Astrocyte (in vitro differentiated cells and primary cell): ENCODE measurements at regions not wholly inside any gene's neighbourhood (a gene's known extent, or its start where the extent isn't known, plus 50 kb on each side); places are given as distances from the start of the nearest gene placed in this dataset.

Experiments
- EZH2 ChIP-seq: IDR thresholded peaks from 2 replicates; pipeline ENCODE4 v1.6.1; 2012; ENCODE audit warnings: mild to moderate bottlenecking, low read length, inconsistent platforms; ENCODE audit not compliant: insufficient read depth
- TF ChIP-seq, protein P1 (sequence below): IDR thresholded peaks from 2 replicates; pipeline ENCODE4 v1.5.1; 2011; ENCODE audit warnings: low read depth, mild to moderate bottlenecking, inconsistent platforms, low read length, moderate library complexity; ENCODE audit not compliant: insufficient read depth

DNA sequence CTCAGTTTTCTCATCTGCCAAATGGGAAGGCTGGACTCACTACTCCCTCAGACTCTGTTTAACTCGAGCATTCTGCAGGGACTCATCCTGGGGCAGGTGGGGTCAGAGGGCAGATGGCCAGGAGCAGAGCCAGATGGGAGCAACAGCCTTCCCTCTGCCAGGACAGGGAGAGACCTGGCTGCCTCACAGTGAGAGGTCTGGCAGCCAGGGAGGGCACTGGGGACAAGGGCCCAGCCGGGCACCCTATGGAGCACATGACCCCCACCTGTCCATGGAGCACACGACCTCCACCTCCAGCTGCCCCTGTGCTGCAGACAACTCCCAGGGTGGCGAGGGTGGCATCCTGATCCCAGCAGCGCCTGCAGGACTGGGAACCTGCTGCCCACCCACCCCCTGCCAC lies 67.4 kb downstream of the IGLL1 start:
- TF ChIP-seq, protein P1, sequence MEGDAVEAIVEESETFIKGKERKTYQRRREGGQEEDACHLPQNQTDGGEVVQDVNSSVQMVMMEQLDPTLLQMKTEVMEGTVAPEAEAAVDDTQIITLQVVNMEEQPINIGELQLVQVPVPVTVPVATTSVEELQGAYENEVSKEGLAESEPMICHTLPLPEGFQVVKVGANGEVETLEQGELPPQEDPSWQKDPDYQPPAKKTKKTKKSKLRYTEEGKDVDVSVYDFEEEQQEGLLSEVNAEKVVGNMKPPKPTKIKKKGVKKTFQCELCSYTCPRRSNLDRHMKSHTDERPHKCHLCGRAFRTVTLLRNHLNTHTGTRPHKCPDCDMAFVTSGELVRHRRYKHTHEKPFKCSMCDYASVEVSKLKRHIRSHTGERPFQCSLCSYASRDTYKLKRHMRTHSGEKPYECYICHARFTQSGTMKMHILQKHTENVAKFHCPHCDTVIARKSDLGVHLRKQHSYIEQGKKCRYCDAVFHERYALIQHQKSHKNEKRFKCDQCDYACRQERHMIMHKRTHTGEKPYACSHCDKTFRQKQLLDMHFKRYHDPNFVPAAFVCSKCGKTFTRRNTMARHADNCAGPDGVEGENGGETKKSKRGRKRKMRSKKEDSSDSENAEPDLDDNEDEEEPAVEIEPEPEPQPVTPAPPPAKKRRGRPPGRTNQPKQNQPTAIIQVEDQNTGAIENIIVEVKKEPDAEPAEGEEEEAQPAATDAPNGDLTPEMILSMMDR = no peak
- no peak for TF ChIP-seq EZH2
